Heart left ventricle (tissue), 16 donors: ENCODE measurements at regions not wholly inside any gene's neighbourhood (a gene's known extent, or its start where the extent isn't known, plus 50 kb on each side); places are given as distances from the start of the nearest gene placed in this dataset.
"Not testable (repeated sequence)": the region's sequence is repeated elsewhere in the genome, so short reads cannot be mapped to it uniquely, and the experiment has no call there.

Experiments used
- ATAC-seq, 4 donors: fragments of 200-7000 bp; cut with Tn5 transposase; one replicate each; pipeline ENCODE4 v1.9.1; 2020 to 2022; ENCODE audit warnings: moderate library complexity in 4 of 4, mild to moderate bottlenecking in 3 of 4, moderate number of reproducible peaks in 1 of 4
- DNase-seq, 5 donors: peaks; one replicate each; pipeline ENCODE4 v3.0.0-alpha.2; 2020
- H3K27ac ChIP-seq, 12 donors: fragments of 200-600 bp; sonication (generic) in 4 of 12; one replicate each; pipeline versions ENCODE4 v1.5.0 to v1.8.0; 2016 to 2022; ENCODE audit warnings: mild to moderate bottlenecking in 2 of 12
- H3K27me3 ChIP-seq, 9 donors: fragments of 200-600 bp; sonication (generic) in 2 of 9; one replicate each; pipeline versions ENCODE4 v1.5.1 to v1.8.0; 2016 to 2022; ENCODE audit warnings: mild to moderate bottlenecking in 3 of 9
- H3K36me3 ChIP-seq, 9 donors: fragments of 200-600 bp; sonication (generic) in 2 of 9; one replicate each; pipeline versions ENCODE4 v1.5.0 to v1.8.0; 2018 to 2022; ENCODE audit warnings: mild to moderate bottlenecking in 2 of 9
- H3K4me1 ChIP-seq, 12 donors: fragments of 200-600 bp; sonication (generic) in 4 of 12; one replicate each; pipeline versions ENCODE4 v1.5.0 to v1.8.0; 2016 to 2022; ENCODE audit warnings: mild to moderate bottlenecking in 3 of 12
- H3K4me3 ChIP-seq, 12 donors: fragments of 200-600 bp; sonication (generic) in 4 of 12; one replicate each; pipeline versions ENCODE4 v1.5.0 to v1.8.0; 2017 to 2022; ENCODE audit warnings: mild to moderate bottlenecking in 9 of 12, moderate library complexity in 4 of 12
- H3K9me3 ChIP-seq, 12 donors: fragments of 200-600 bp; sonication (generic) in 4 of 12; one replicate each; pipeline versions ENCODE4 v1.5.0 to v1.8.0; 2016 to 2022; ENCODE audit warnings: mild to moderate bottlenecking in 1 of 12
- POLR2A ChIP-seq, 2 donors: fragments of 450-650 bp; IDR thresholded peaks; one replicate each; pipeline ENCODE4 v1.6.1; 2017; ENCODE audit warnings: antibody characterized with exemption in 2 of 2, mild to moderate bottlenecking in 2 of 2, moderate library complexity in 2 of 2
- WGBS, 4 donors: extraction: QIAGEN DNeasy Blood & Tissue Kit in 2 of 4; methylation state at CpG; one replicate each; pipeline versions ENCODE4 v1.1.5 to v1.1.7; 2013 to 2018; 5-methylcytosine and 5-hydroxymethylcytosine counted together
- intact Hi-C, 10 donors: fragments of 100-400 bp; cut with DNase I; formaldehyde crosslinking; loops; one replicate each; pipeline versions ENCODE4 v1.11.1 to v1.14.2; 2022
- TF ChIP-seq, protein P1 (sequence below), 12 donors: fragments of 200-600 bp; sonication (generic) in 4 of 12; IDR thresholded peaks; one replicate each; pipeline versions ENCODE4 v1.5.0 to v1.8.0; 2018 to 2022; ENCODE audit warnings: antibody characterized with exemption in 12 of 12, mild to moderate bottlenecking in 5 of 12
- donor health status: ischemic (EF 13 %, LVEDD 7.1; RV severe dilation, severe dysfunction).
- donor health status: healthy with polysubstance abuse.
- donor health status: DM: no; HTN: yes; CAD: no.
- donor health status: DM: no; HTN: no; CAD: no.
- donor health status: ischemic (EF 25% LVEDD 6.9; RV normal size, moderate dysfunction).
- donor health status: ischemic (EF 25% LVEDD 5.7; RV mildly dilated, moderate dysfunction).
- donor health status: healthy.
- donor health status: DM: yes; HTN: yes; CAD: no.
- donor health status: ischemic (EF 35%, LVEDD 5.7; RV mildly dilated, moderate dysfunction).
- donor health status: nonischemic (EF 11% LVEDD 7.7; RV severe dilation, severe dysfunction).
- donor health status: DM: yes; HTN: yes; CAD: no.
- donor health status: PGD.
- donor health status: ischemic (EF 29% LVEDD 5.4; RV normal size, mild dysfunction).
- donor health status: nonischemic (EF 23%, LVEDD 6.1; RV moderate dilation, normal function).

GRCh38 chr18:8989017-8989416 is 113.5 kb upstream of the NDUFV2 start:
- Histone ChIP-seq H3K9me3 (no peaks in the 10 kb centered on the region), H3K27me3 (no peaks in the 10 kb centered on the region), H3K4me1 (peaks cover 0 to 10% (median 0%) of the 10 kb centered on the region in 12 donors), H3K27ac (peak overlapping the region in 1 of 12 donors; percentile 16), H3K36me3 (no peaks in the 10 kb centered on the region), H3K4me3 (no peak overlapping the region)
- DNase-seq: no peak
- TF ChIP-seq, protein P1, sequence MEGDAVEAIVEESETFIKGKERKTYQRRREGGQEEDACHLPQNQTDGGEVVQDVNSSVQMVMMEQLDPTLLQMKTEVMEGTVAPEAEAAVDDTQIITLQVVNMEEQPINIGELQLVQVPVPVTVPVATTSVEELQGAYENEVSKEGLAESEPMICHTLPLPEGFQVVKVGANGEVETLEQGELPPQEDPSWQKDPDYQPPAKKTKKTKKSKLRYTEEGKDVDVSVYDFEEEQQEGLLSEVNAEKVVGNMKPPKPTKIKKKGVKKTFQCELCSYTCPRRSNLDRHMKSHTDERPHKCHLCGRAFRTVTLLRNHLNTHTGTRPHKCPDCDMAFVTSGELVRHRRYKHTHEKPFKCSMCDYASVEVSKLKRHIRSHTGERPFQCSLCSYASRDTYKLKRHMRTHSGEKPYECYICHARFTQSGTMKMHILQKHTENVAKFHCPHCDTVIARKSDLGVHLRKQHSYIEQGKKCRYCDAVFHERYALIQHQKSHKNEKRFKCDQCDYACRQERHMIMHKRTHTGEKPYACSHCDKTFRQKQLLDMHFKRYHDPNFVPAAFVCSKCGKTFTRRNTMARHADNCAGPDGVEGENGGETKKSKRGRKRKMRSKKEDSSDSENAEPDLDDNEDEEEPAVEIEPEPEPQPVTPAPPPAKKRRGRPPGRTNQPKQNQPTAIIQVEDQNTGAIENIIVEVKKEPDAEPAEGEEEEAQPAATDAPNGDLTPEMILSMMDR (IDR thresholded peaks at IDR 0.05): no peak
- TF ChIP-seq POLR2A (IDR thresholded peaks at IDR 0.05): no peak
- intact Hi-C loops: loop anchor here (2.0 to 10.0 kb wide), 9 partner anchors 56 to 512 kb away; no protein-coding TSS in a partner anchor
- WGBS, 4 donors: 73 to 81% (median 75%) methylated on average over 5 of the region's 5 CpGs
- ATAC-seq: no peak

DNA sequence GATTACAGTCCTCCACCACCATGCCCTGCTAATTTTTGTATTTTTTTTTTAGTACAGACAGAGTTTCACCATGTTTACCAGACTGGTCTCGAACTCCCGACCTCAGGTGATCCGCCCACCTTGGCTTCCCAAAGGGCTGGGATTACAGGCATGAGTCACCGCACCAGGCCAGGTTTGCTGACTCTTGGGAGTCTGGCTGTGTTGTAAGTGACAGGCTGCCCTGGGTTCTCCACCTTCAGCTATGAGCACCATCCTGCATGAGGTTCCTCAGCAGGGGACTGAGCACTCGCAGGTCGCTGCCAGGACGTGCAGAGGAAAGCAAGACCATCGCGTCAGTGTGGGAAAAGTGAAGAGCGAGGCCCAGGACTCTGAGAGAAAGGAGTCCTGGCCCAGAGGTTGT is 112.6 kb upstream of the NDUFV2 start:
- no peak for ATAC-seq
- H3K27me3 ChIP-seq: no peaks in the 10 kb centered on the region
- H3K27ac ChIP-seq: peak overlapping the region in 1 of 12 donors; percentile 30
- no peak for DNase-seq
- no peaks in the 10 kb centered on the region for H3K9me3 ChIP-seq
- TF ChIP-seq, protein P1 (IDR thresholded peaks at IDR 0.05): no peak
- no peak for TF ChIP-seq POLR2A (IDR thresholded peaks at IDR 0.05)
- 86 to 92% (median 88%) methylated on average over 10 of the region's 10 CpGs for WGBS, 4 donors
- intact Hi-C loops: loop anchor here (2.0 to 10.0 kb wide), 10 partner anchors 55 to 513 kb away; no protein-coding TSS in a partner anchor
- no peaks in the 10 kb centered on the region for H3K36me3 ChIP-seq
- H3K4me1 ChIP-seq: peaks cover 0 to 10% (median 0%) of the 10 kb centered on the region in 12 donors
- no peak overlapping the region for H3K4me3 ChIP-seq

DNA sequence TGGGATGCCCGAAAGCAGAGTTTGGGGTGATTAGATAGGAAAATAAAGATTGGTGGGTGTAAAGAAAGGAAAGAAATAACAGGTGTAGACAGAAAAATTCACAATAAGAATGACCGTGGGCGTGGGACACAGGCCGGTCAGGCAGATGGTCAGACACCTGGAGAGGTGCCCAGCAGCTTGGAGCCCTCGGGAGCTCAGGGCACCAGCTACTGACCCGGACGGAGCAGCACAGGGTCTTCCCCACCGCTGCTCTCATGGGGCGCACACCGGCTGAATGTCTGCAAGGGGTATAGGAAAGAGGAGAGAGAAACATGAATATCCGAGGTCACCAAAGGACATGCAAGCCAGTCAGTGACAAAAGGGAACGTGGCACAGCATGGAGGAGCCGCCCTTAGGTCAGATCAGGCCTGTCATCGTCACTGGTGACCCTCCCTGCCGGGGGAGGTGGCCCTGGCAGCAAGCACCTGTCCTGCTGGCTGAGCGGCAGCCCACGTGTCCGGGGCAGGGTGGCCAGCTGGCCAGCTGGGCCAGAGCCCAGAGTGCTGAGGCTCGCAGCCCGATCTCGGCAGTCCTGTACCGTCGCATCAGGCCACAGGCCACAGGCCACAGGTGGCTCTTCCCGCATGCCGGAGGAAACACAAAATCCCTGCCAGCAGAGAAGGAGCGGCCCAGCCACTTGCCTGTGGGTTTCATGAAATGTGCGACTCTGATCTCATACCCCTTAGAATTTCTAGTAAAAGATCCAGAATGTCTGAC is 112.0 kb upstream of the NDUFV2 start:
- Histone ChIP-seq H3K4me1 (peaks cover 0 to 10% (median 0%) of the 10 kb centered on the region in 12 donors), H3K27me3 (no peaks in the 10 kb centered on the region), H3K27ac (peak overlapping the region in 1 of 12 donors; percentile 30), H3K9me3 (no peaks in the 10 kb centered on the region), H3K4me3 (no peak overlapping the region), H3K36me3 (no peaks in the 10 kb centered on the region)
- TF ChIP-seq POLR2A (IDR thresholded peaks at IDR 0.05): no peak
- TF ChIP-seq, protein P1 (IDR thresholded peaks at IDR 0.05): no peak
- intact Hi-C loops: loop anchor here in 2 of 10 donors (10.0 kb wide), 1 partner anchor 64 kb away; no protein-coding TSS in a partner anchor
- DNase-seq: peak; percentile 24 to 74 (median 35)
- ATAC-seq: peak; percentile 44 to 80 (median 68)
- 61 to 81% (median 72%) methylated on average over 23 to 27 of the region's 27 CpGs for WGBS, 4 donors

GRCh38 chr18:8991155-8991554 is 111.3 kb upstream of the NDUFV2 start:
- intact Hi-C loops: loop anchor here in 2 of 10 donors (10.0 kb wide), 1 partner anchor 64 kb away; no protein-coding TSS in a partner anchor
- no peaks in the 10 kb centered on the region for H3K36me3 ChIP-seq
- DNase-seq (no peak), ATAC-seq (no peak)
- TF ChIP-seq POLR2A (IDR thresholded peaks at IDR 0.05): no peak
- TF ChIP-seq, protein P1 (IDR thresholded peaks at IDR 0.05): no peak
- no peaks in the 10 kb centered on the region for H3K27me3 ChIP-seq
- WGBS, 4 donors: 43 to 58% (median 47%) methylated on average over 2 of the region's 2 CpGs
- H3K27ac ChIP-seq: peak overlapping the region in 1 of 12 donors; percentile 30
- peaks cover 0 to 10% (median 0%) of the 10 kb centered on the region in 12 donors for H3K4me1 ChIP-seq
- H3K9me3 ChIP-seq: no peaks in the 10 kb centered on the region
- no peak overlapping the region for H3K4me3 ChIP-seq

GRCh38 chr18:8992500-8992899 is 110.0 kb upstream of the NDUFV2 start:
- not testable (repeated sequence) for H3K9me3 ChIP-seq, H3K27ac ChIP-seq, H3K4me3 ChIP-seq, H3K36me3 ChIP-seq, DNase-seq, ATAC-seq, H3K27me3 ChIP-seq, H3K4me1 ChIP-seq
- intact Hi-C loops: loop anchor here in 2 of 10 donors (10.0 kb wide), 1 partner anchor 62 kb away; no protein-coding TSS in a partner anchor
- 94 to 99% (median 97%) methylated on average over 4 of the region's 4 CpGs for WGBS, 4 donors
